ENCODE measurements at regions not wholly inside any gene's neighbourhood (a gene's known extent, or its start where the extent isn't known, plus 50 kb on each side); places are given as distances from the start of the nearest gene placed in this dataset.
A peak's percentile ranks its signal among the peaks of the same experiment; 100 is the strongest.

DNA sequence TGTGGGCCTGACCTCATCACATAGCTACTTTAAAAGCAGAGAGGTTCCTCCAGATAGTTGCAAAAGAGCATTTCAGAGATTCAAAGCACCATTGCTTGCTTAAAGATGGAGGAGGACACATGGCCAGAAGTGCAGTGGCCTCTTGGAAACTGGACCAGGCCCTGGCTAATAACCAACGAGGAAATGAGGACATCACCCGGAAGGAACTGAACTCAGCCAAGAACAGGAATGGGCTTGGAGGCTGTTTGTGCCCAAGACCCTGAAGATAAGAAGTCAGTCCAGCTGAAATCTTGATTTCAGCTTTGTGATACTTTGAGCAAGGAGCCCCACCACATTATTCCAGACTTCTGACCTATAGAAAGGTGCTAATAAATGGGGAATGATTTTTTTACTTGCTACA, 437.0 kb downstream of the PTPRC start:
- 98% methylated on average over 2 of the region's 2 CpGs for WGBS
- H3K27me3 ChIP-seq (ENCODE audit: control insufficient read depth in 1 of 2, insufficient read depth in 1 of 2, low read length in 2 of 2): no peaks in the 10 kb centered on the region
- H2AK5ac ChIP-seq (ENCODE audit: low read length, severe bottlenecking): no peak overlapping the region
- no peak overlapping the region for H3K23ac ChIP-seq (ENCODE audit: low read length in 2 of 2)
- H2BK120ac ChIP-seq (ENCODE audit: low read depth, low read length): no peak overlapping the region
- H3K9ac ChIP-seq (ENCODE audit: low read length): no peak overlapping the region
- no peak overlapping the region for H3K4me3 ChIP-seq (ENCODE audit: insufficient read depth in 1 of 2, low read depth in 1 of 2, low read length in 2 of 2)
- no peak overlapping the region for H2BK15ac ChIP-seq (ENCODE audit: low read depth, poor library complexity, severe bottlenecking)
- no peaks in the 10 kb centered on the region for H3K4me1 ChIP-seq (ENCODE audit: control insufficient read depth, insufficient read depth, low read depth, low read length)
- no peak overlapping the region for H3K4ac ChIP-seq (ENCODE audit: low read depth in 1 of 2, low read length in 2 of 2)
- no peak overlapping the region for H4K8ac ChIP-seq (ENCODE audit: low read length)
- no peaks in the 10 kb centered on the region for H3K9me3 ChIP-seq (ENCODE audit: control insufficient read depth, low read length)
- no peak for DNase-seq
- no peak overlapping the region for H2BK12ac ChIP-seq (ENCODE audit: low read length in 2 of 2)
- peak overlapping the region in 1 of 2 experiments; percentile 12 for H3K18ac ChIP-seq (ENCODE audit: low read depth in 1 of 2, low read length in 2 of 2)
- H4K91ac ChIP-seq (ENCODE audit: low read length): no peak overlapping the region
- H2AFZ ChIP-seq (ENCODE audit: low read depth, low read length): no peak overlapping the region
- no peaks in the 10 kb centered on the region for H3K79me1 ChIP-seq (replicated peaks; ENCODE audit: low read length, poor library complexity, severe bottlenecking)
- H3K36me3 ChIP-seq (ENCODE audit: control insufficient read depth in 1 of 2, insufficient read depth in 2 of 2, low read depth in 1 of 2, low read length in 2 of 2): no peaks in the 10 kb centered on the region
- no peak overlapping the region for H3K4me2 ChIP-seq (ENCODE audit: low read length, poor library complexity, severe bottlenecking)
- no peak overlapping the region for H2BK5ac ChIP-seq (ENCODE audit: low read depth, low read length, poor library complexity, severe bottlenecking)
- H3K27ac ChIP-seq (ENCODE audit: low read length, poor library complexity, severe bottlenecking): no peak overlapping the region
- H3K14ac ChIP-seq (ENCODE audit: low read length in 2 of 2): no peak overlapping the region

GRCh38 chr1:199079994-199080393, 441.2 kb downstream of the PTPRC start:
- no peaks in the 10 kb centered on the region for H3K4me1 ChIP-seq (ENCODE audit: control insufficient read depth, insufficient read depth, low read depth, low read length)
- no peaks in the 10 kb centered on the region for H3K79me1 ChIP-seq (replicated peaks; ENCODE audit: low read length, poor library complexity, severe bottlenecking)
- no peaks in the 10 kb centered on the region for H3K27me3 ChIP-seq (ENCODE audit: control insufficient read depth in 1 of 2, insufficient read depth in 1 of 2, low read length in 2 of 2)
- H2BK120ac ChIP-seq (ENCODE audit: low read depth, low read length): no peak overlapping the region
- no peak for DNase-seq
- no peaks in the 10 kb centered on the region for H3K36me3 ChIP-seq (ENCODE audit: control insufficient read depth in 1 of 2, insufficient read depth in 2 of 2, low read depth in 1 of 2, low read length in 2 of 2)
- H3K27ac ChIP-seq (ENCODE audit: low read length, poor library complexity, severe bottlenecking): no peak overlapping the region
- no peak overlapping the region for H2BK5ac ChIP-seq (ENCODE audit: low read depth, low read length, poor library complexity, severe bottlenecking)
- H3K4ac ChIP-seq (ENCODE audit: low read depth in 1 of 2, low read length in 2 of 2): no peak overlapping the region
- no peak overlapping the region for H3K4me2 ChIP-seq (ENCODE audit: low read length, poor library complexity, severe bottlenecking)
- no peak overlapping the region for H2AK5ac ChIP-seq (ENCODE audit: low read length, severe bottlenecking)
- H3K14ac ChIP-seq (ENCODE audit: low read length in 2 of 2): no peak overlapping the region
- H3K18ac ChIP-seq (ENCODE audit: low read depth in 1 of 2, low read length in 2 of 2): no peak overlapping the region
- no peak overlapping the region for H3K4me3 ChIP-seq (ENCODE audit: insufficient read depth in 1 of 2, low read depth in 1 of 2, low read length in 2 of 2)
- H3K9me3 ChIP-seq (ENCODE audit: control insufficient read depth, low read length): no peaks in the 10 kb centered on the region
- no peak overlapping the region for H2AFZ ChIP-seq (ENCODE audit: low read depth, low read length)
- WGBS: 96% methylated on average over 1 of the region's 1 CpG
- H4K8ac ChIP-seq (ENCODE audit: low read length): no peak overlapping the region
- H2BK15ac ChIP-seq (ENCODE audit: low read depth, poor library complexity, severe bottlenecking): no peak overlapping the region
- no peak overlapping the region for H3K9ac ChIP-seq (ENCODE audit: low read length)
- H4K91ac ChIP-seq (ENCODE audit: low read length): no peak overlapping the region
- H2BK12ac ChIP-seq (ENCODE audit: low read length in 2 of 2): no peak overlapping the region
- no peak overlapping the region for H3K23ac ChIP-seq (ENCODE audit: low read length in 2 of 2)

- H3K4me3 ChIP-seq (ENCODE audit: insufficient read depth in 1 of 2, low read depth in 1 of 2, low read length in 2 of 2): no peak overlapping the region
- no peak overlapping the region for H2BK12ac ChIP-seq (ENCODE audit: low read length in 2 of 2)
- H3K14ac ChIP-seq (ENCODE audit: low read length in 2 of 2): no peak overlapping the region
- H3K36me3 ChIP-seq (ENCODE audit: control insufficient read depth in 1 of 2, insufficient read depth in 2 of 2, low read depth in 1 of 2, low read length in 2 of 2): no peaks in the 10 kb centered on the region
- no peaks in the 10 kb centered on the region for H3K9me3 ChIP-seq (ENCODE audit: control insufficient read depth, low read length)
- no peak overlapping the region for H3K4ac ChIP-seq (ENCODE audit: low read depth in 1 of 2, low read length in 2 of 2)
- H2AFZ ChIP-seq (ENCODE audit: low read depth, low read length): no peak overlapping the region
- H3K27ac ChIP-seq (ENCODE audit: low read length, poor library complexity, severe bottlenecking): no peak overlapping the region
- H4K91ac ChIP-seq (ENCODE audit: low read length): no peak overlapping the region
- no peak overlapping the region for H2BK15ac ChIP-seq (ENCODE audit: low read depth, poor library complexity, severe bottlenecking)
- H4K8ac ChIP-seq (ENCODE audit: low read length): no peak overlapping the region
- no peak overlapping the region for H2BK5ac ChIP-seq (ENCODE audit: low read depth, low read length, poor library complexity, severe bottlenecking)
- H3K4me2 ChIP-seq (ENCODE audit: low read length, poor library complexity, severe bottlenecking): no peak overlapping the region
- no peak overlapping the region for H3K9ac ChIP-seq (ENCODE audit: low read length)
- H3K4me1 ChIP-seq (ENCODE audit: control insufficient read depth, insufficient read depth, low read depth, low read length): no peaks in the 10 kb centered on the region
- H3K23ac ChIP-seq (ENCODE audit: low read length in 2 of 2): no peak overlapping the region
- H3K27me3 ChIP-seq (ENCODE audit: control insufficient read depth in 1 of 2, insufficient read depth in 1 of 2, low read length in 2 of 2): no peaks in the 10 kb centered on the region
- DNase-seq: no peak
- H3K18ac ChIP-seq (ENCODE audit: low read depth in 1 of 2, low read length in 2 of 2): no peak overlapping the region
- no peak overlapping the region for H2AK5ac ChIP-seq (ENCODE audit: low read length, severe bottlenecking)
- no peaks in the 10 kb centered on the region for H3K79me1 ChIP-seq (replicated peaks; ENCODE audit: low read length, poor library complexity, severe bottlenecking)
- H2BK120ac ChIP-seq (ENCODE audit: low read depth, low read length): no peak overlapping the region
Observed at GRCh38 chr1:199081739-199082138, 442.9 kb downstream of the PTPRC start.

DNA sequence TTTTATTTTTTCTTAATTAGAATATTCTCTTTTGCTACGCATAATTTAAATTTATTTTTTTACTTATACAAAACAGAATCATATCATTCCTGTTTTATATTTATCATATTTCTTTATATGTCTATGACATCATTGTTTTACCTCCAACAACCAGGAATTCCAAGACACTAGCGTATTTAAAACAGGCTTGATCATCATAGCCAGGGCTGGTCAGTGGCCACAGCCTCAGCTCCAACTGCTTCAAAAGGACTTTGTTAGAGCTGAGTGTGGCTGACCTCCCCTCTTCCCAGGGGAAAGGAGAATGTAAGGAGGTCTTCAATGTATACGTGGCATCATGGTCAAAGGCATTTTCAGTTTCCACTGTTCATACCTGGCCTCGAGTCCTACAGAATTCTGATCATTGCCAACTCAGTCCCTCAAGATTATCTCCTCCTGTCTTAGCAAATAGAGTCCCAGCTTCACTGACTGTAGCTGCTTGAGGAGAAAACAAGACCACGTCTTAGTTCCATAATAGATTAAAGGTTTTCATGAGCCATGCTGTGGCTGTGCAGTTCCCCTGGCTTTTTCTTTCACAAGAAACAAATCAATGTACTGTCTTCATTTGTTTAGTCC, 444.0 kb downstream of the PTPRC start:
- peak; percentile 14 for DNase-seq
- WGBS: 100% methylated on average over 4 of the region's 5 CpGs
- no peak overlapping the region for H2BK5ac ChIP-seq (ENCODE audit: low read depth, low read length, poor library complexity, severe bottlenecking)

More for the DNA sequence above, 444.0 kb downstream of the PTPRC start:
- H3K4me1 ChIP-seq (ENCODE audit: control insufficient read depth, insufficient read depth, low read depth, low read length): no peaks in the 10 kb centered on the region
- no peak overlapping the region for H2AFZ ChIP-seq (ENCODE audit: low read depth, low read length)
- no peak overlapping the region for H3K9ac ChIP-seq (ENCODE audit: low read length)
- no peaks in the 10 kb centered on the region for H3K79me1 ChIP-seq (replicated peaks; ENCODE audit: low read length, poor library complexity, severe bottlenecking)
- H3K4me2 ChIP-seq (ENCODE audit: low read length, poor library complexity, severe bottlenecking): no peak overlapping the region
- no peak overlapping the region for H2BK15ac ChIP-seq (ENCODE audit: low read depth, poor library complexity, severe bottlenecking)
- no peak overlapping the region for H4K91ac ChIP-seq (ENCODE audit: low read length)
- H3K4me3 ChIP-seq (ENCODE audit: insufficient read depth in 1 of 2, low read depth in 1 of 2, low read length in 2 of 2): no peak overlapping the region
- no peak overlapping the region for H3K23ac ChIP-seq (ENCODE audit: low read length in 2 of 2)
- no peak overlapping the region for H3K14ac ChIP-seq (ENCODE audit: low read length in 2 of 2)
- H3K27me3 ChIP-seq (ENCODE audit: control insufficient read depth in 1 of 2, insufficient read depth in 1 of 2, low read length in 2 of 2): no peaks in the 10 kb centered on the region
- H4K8ac ChIP-seq (ENCODE audit: low read length): no peak overlapping the region
- H3K36me3 ChIP-seq (ENCODE audit: control insufficient read depth in 1 of 2, insufficient read depth in 2 of 2, low read depth in 1 of 2, low read length in 2 of 2): no peaks in the 10 kb centered on the region
- peak overlapping the region in 1 of 2 experiments; percentile 92 for H2BK12ac ChIP-seq (ENCODE audit: low read length in 2 of 2)
- no peak overlapping the region for H3K27ac ChIP-seq (ENCODE audit: low read length, poor library complexity, severe bottlenecking)
- H3K4ac ChIP-seq (ENCODE audit: low read depth in 1 of 2, low read length in 2 of 2): no peak overlapping the region
- no peaks in the 10 kb centered on the region for H3K9me3 ChIP-seq (ENCODE audit: control insufficient read depth, low read length)
- H3K18ac ChIP-seq (ENCODE audit: low read depth in 1 of 2, low read length in 2 of 2): peak overlapping the region in 1 of 2 experiments; percentile 60
- no peak overlapping the region for H2AK5ac ChIP-seq (ENCODE audit: low read length, severe bottlenecking)
- no peak overlapping the region for H2BK120ac ChIP-seq (ENCODE audit: low read depth, low read length)

Data from mesenchymal stem cell (in vitro differentiated cells and primary cell).